D341Med (cell line): ENCODE measurements at regions not wholly inside any gene's neighbourhood (a gene's known extent, or its start where the extent isn't known, plus 50 kb on each side); places are given as distances from the start of the nearest gene placed in this dataset.

ENCODE experiments used
- DNase-seq: peaks from one replicate; pipeline ENCODE4 v3.0.0; 2012; ENCODE audit warnings: low spot score

DNA sequence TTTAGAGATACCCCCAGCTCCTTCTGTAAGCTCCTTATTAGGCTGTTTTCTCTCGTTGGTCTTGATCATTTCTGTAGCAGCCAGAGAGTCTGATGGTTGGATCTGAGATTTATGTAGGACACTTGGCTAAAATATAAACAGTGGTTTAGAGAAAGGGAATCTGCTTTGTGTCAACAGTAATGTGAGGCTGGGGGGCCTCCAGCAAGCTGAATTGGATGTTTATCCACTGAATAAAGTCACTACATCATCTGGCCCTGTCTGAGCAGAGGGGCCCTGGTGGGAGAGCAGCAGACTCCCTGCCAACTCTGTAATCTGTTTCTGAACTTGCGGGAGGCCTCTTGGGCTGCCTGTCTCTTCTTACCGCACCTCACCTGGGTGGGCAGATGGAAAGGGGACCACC, 328.5 kb upstream of the PLET1 start:
- DNase-seq: no peak

DNA sequence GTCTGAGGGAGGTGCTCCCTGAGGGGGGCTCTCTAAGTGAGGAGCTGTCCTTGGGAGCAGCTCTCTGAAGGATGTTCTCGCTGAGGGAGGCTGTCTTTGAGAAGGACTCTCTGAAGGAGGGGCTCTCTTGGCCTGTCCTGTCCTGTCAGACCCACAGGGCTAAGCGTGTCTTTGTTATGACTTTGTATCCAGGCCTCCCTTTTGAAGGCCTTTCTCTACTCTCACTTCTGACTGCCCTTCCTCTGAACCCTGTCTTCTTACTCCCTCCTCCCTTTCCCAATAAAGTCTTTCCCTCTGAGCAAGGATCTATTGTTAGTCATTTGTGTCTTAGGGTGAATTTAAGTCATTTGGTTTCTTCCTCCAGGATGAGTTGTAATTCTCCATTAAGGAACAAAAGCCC, 330.1 kb upstream of the PLET1 start:
- no peak for DNase-seq

DNA sequence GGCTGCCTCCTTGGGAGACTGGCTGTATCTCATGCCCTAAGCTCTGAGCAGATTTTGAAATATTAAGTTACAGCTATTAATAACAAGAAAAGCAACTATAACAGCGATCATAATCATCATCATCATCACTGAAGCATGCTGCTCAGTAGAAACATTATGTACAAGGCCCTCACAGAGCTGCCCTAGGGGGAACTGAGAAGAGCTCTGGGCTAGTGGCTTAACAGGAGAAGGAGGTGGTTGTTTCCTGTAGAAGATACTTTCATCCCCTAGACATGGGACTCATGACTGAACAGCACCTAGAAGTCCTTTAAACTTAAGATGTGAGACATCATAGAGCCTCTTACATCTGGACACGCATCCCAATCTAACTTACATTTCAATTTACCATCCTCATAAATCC, 332.8 kb upstream of the PLET1 start:
- DNase-seq: no peak

DNA sequence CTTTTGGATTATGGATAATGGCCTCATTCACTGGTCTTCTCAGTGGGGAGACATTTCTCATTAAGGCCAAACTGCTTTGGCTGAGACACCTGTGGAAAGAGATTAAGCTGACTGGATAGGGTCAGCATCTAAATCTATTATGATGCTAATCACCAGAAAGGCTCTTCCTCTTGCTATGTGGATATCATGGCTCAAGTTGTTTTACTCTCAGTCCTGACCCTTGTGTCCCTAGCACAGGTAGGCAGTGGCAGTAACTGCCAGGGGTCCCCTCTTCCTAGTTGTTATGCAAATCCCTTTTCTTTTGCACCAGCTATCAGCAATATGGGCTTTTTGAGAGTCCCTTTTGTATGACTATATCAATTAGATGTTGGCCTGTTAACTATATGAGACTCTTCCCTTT, 335.7 kb upstream of the PLET1 start:
- no peak for DNase-seq

DNA sequence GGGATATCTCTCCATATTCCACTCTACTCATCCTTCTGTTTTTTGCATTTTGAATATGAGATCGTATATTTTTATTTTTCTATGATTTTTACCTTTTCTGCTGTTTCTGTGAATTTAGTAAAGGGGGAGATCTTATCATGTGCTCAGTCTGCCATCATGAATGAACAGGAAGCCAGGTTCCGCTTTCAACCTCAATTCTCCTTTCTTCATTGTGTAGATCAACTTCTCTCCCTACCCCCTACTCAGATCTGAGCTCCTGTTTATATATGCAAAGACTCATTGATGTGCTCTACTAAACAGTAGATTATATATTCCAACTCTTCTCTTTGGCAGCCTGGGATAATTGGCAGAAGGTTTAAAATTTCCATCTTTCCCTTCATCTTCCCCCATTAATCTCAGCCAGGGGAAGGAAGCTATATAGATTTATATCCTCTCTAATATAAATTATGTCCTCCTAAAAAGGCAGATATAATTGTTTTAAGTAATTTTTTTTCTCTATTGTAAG, 336.7 kb upstream of the PLET1 start:
- no peak for DNase-seq

DNA sequence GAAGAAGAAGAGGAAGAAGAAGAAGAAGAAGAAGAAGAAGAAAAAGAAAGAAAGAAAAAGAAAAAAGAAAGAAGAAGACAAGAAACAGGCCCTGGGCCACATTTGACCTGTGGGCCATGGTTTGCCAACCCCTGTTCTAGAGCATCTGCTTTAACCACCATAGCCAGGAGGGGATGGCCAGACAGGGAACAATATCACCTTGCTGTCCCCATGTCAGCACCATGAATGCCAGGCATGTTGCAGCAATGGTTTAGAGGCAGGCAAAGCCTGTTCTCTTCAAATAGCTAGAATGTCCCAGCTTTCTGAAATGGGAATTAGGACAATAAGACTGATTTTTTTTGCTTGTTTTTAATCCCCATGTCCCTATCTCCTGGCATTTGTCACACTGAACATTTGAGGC, 338.6 kb upstream of the PLET1 start:
- no peak for DNase-seq

DNA sequence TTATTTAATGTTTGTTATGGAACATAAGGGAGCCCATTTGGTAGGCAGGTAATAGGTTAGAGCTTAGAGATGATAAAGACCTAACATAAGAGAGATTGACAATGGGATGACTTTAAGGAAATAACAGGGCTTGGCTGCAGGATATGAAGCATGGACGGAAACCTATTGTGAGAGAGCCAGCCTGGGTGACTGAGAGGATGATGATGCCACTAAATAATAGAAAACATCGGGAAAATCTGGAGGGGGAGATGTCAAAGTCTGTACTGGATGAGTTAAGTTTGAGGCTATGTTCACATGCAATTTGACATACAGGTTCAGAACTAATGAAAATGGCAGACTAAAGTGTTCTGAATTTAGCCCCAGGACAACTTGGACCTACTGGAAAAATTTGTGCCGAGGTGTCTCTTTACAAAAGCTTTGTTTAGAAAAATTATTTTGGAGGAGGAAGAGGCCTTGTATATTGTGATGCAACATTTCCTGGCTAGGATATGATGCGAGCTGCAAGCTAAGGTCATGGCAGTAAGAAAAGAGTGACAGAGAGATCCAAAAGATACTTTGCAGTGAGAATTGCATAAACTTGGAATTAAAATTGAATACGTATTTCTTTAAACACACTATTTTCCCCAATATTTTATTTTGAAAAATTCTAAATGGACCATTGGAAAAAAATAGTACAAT, 339.3 kb upstream of the PLET1 start:
- no peak for DNase-seq

DNA sequence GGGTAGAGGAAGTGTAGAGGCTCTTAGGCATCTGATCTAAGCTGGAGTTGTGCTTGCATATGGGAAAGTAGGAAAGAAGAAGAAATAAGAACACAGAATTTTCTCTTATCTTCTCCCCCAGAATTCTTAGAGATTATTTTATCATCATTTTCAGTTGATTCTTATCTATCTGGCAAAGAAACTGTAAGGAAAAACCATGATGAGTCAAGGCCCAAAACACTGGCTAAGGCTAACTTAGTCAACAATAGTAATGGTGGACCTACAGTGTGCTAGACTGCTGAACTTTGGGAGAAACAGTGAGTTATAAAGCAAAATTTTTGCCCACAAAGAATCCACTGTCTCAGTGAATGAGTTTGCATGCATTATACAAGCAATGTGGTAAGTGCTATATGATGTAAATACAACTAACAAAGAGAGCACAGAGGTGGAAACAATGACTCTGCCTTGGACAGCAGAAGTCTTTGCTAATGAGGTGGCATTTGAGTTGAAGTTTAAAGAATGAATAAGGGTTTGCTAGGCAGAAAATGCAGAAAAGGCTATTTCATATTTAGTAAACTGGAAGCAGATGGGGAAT, 344.5 kb upstream of the PLET1 start:
- DNase-seq: no peak

DNA sequence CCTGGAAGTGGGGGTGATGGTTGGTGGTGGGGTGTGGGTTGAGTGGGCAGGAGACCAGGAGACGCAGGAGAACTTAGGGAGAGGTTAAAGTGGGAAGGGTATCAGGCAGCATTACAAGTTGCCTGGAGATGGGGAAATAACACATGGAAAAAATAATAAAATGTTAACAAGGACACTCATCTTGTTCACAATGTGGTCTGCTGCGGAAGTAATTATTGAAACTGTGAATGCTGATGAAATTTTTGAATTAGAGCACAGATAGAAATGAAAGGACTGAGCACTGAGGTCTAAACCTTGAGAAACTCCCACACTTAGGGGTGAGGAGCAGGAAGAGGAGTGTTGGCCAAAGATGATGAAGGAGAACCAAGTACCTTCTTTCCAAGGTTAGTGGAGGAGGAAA, 346.0 kb upstream of the PLET1 start:
- DNase-seq: no peak

DNA sequence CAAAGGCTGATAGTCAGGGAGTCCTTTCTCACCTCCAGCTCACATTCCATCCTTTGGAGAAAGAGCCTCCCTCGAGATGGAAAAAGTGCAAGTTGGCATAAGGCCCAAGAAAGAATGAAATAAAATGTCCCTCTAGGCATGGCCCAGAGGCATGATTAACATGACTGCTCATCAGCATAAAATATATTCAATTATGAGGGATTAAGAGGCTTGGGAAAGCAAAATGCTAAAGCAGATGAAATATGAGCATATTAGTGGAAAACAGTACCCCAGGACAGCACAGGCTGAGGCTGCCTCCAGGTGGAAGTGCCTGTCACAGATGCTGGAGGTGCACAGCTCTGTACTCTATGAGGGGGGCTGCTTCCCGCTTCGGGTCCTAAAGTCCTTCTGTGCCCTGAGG, 347.8 kb upstream of the PLET1 start:
- DNase-seq: no peak

DNA sequence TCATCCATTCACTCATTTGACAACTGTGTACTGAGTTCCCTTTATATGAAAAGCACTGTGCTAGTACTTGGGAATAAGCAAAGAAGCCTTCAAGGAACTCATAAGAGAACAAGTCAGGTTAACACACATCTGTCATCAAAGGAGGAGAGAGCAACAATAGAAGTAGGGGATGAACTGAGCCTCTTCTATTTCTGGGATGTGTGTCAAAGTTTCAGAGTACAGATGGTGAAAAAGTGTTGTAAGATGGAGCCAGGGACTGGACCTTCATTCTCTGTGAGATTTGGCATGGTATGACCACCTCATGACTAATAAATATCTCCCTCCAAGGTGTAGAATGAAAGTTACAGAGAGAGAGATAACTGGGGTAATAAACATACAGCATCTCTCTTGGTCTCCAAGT, 349.8 kb upstream of the PLET1 start:
- no peak for DNase-seq

DNA sequence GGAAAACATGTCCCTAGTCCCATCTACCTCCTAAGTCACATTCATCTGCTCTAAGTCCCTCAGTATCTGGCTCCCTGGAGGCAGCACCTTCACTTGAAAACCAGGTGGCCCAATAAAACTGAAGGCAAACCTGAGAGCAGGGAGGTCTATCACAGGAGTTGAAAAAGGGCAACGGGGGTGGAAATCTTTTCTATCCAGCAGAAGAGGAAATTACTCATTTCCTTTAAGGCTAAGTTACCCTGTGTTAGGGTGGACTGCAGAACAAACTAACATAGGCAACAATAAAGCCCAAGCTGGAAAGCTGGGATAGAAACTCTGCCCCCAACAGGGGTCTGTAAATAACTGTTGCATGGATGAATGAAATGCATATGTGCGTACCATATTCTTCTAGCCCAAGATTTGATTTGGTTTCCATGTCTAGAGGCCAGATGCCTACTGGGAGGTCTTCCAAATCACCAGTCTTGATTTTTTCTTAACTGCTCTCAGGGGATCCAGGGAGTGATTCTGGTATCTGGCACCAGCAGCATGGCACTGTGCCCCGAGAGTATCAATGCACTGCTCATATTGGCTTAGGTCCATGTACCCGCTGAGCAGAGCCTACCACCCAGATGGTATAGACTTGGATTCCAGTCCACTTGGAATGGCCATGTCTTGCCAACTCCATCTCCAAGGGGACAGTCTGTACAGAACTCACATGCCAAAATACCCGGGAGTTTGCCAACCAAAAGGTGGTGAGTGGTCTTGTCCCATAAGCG, 350.0 kb upstream of the NCAM1 start:
- DNase-seq: peak; percentile 75

DNA sequence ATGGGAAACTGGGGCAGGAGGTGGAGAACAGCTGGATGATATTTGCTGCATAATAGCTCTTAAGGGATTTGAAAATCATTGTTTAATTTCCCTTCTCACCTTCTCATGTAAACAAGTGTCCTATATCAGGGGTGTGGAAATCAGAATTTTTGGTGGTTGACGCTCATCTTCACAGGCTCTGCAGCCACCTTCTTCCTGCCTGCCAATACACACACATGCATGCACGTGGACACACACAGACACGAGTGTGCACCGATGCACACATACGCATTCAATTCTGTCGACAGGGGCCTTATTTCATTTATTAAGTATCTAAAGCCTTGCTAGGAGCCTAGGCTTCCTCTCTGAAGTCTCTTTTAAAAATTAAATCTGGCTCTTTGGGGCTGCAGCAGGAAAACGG, 349.4 kb upstream of the NCAM1 start:
- DNase-seq: no peak

DNA sequence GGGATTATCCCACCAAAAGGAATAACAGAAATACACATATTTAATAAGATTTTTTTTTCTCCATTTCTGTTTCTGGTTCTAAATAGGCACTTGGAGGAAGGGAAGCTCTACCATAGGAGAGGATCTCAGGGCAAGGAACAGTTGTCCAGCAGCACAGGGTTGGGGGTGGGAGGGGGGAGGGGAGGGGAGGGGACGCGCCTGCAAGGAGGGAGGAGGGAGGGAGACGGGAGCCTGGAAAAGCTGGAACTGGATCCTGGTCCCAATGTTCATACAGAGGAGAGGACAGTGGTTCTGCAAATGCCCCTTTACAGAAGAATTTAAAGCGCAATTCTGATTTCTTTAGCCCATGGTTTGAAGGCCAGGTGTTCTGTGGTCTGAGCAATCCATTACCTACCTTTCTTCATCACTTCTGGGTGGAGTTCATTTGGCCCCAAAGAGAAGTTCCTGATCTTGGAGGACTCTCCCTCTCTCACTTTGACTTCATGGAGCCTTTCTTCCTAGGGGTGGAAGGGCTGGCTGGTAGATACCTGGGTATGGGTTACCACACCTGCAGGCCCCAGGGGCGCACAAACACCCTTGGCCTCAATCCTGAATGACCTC, 348.9 kb upstream of the NCAM1 start:
- peak; percentile 38 for DNase-seq

DNA sequence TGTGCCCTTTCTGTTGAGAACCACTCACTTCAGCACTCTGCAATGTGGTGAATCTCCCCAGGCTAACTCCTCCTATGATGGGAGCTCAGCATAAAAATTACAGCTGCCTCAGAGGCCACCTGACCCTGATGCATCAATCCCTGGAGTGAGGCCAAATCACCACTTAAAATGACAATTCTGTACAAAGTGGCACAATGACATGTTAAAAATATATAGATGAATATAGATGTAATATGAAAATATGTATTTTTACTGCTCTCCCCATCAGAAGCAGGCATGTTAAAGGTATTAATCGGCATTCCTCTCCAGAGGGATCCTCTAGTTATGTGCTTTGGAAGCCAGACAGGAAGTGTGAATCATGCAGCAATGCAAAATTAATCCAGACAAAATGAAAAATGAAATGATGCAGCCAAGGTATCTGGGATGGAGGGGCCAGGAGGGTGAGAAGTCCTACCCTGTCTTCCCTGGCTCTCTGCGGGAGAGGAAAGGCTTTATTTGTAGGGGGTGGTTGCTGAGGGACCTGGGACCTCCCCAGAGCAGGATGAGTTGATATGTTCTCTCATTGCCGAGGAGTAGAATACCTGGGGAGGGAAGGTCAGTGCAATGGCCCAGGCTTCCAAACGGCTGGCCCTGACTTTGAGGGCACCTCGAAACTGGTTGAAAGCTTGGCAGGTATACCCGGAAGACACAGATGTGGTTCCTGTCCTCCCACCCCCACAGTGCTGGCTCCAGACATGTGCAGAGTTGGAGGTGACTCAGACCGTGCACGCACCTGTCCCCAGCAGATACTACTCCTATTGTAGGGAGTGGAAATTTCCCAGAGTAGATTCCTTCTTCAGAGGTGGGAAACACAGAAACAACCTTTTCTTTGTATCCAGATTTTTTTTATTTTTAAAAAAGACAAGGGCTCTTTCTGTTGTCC, 347.9 kb upstream of the NCAM1 start:
- DNase-seq: no peak

DNA sequence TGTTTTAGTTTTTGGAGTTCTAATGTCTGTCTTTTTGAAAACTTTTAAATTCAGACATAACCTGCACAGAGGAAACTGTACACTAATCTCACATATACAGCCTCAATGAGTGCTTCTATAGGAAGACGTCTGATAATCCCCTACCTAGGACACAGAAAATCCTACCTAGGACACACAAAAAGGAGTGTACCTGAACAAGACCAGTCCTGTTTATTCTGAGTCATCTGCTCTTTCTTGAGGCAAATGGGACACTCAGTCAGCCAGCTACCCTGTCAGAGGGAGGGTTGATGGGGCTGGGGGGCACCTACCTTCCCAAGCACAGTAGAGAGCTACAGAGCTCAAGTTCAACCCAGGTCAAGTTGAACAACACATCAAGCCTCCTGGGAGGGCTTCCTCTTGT, 346.6 kb upstream of the NCAM1 start:
- DNase-seq: no peak

DNA sequence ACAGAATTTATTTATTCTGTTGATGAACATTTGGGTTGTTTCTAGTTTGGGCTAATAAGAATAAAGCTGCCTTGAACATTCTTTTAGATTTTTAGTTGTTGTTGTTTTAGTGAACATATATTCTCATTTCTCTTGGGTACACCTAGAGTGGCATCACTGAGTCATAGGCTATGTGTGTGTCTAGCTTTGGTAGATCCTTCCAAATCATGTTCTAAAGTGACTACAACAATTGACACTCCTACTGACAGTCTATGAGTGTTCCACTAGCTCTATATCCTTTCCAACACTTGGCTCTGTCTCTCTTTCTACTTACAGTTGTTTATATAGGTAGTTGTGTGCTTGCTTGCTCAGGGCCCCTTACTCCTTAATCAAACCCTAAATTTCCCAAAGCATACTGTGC, 346.0 kb upstream of the NCAM1 start:
- DNase-seq: no peak

DNA sequence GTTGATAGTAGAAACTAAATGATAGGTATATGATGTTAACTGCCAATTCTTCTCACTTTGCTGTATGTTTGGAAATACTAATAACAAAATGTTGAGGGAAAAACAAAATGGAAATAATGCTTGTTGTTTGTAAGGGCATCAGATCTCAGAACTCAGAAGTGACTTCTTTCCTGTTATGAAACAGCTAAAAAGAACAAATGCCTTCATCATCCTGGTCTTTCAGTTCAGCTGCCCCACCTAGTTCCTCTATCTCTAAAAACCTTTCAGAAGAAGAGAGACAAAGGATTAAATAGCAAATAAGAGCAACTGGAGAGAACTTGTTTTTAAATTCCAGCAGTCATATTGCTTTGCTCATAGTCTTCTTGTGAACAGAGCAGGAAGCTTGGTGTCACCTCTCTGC, 345.3 kb upstream of the NCAM1 start:
- DNase-seq: no peak

DNA sequence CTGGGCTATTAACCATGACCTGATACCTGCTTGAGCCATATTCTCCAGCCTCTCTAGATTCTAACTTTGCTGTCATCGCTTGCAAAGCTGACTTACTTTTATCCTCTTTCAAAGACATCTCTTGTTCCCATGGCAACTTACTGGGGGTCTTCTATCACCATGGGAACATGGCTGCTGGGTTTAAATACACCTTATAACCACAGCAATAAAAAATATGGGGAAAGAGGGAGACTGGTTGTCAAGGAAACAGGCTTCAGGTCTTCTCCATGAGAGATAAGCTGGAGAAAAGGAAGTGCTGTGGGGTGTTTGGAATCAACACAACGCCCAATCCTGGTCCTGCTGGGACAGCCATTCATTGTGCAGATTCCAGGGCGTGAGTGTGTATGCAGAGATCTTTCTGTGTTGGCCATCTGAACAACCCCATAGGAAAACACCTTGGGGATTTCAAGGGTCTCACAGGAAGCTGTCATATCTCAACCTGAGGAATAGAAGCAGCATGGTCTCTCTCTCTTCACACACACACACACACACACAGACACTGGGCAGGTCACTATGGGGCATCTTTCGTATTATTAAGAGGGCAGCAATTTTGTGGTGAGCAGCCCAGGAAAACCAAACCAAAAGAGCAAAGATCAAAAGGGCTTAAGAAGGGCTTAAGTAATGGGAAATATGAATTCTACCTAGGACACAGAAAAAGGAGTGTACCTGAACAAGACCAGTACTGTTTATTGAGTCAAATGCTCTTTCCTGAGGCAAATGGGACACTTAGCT, 344.7 kb upstream of the NCAM1 start:
- DNase-seq: no peak

DNA sequence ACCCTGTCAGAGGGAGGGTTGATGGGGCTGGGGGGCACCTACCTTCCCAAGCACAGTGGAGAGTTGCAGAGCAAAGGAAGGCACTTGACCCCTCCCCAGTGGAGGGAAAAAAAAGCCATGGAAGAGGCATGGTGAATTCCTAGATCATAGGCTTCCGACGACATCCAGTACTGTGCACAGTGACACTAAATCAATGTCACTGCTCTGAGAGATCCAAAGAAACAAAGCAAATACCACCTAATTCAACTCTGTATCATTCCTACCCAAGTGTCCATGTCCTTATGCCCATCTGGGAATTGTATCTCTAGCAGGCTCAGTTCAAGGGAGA, 344.2 kb upstream of the NCAM1 start:
- DNase-seq: no peak
